CD4-positive, alpha-beta T cell treated with Interferon alpha-2 for 1 hour (primary cell): ENCODE measurements at regions not wholly inside any gene's neighbourhood (a gene's known extent, or its start where the extent isn't known, plus 50 kb on each side); places are given as distances from the start of the nearest gene placed in this dataset.
"Not testable (repeated sequence)": the region's sequence is repeated elsewhere in the genome, so short reads cannot be mapped to it uniquely, and the experiment has no call there.

Source experiments
- DNase-seq, 2 donors: peaks; one replicate each; pipeline ENCODE4 v3.0.0-alpha.2; 2020 to 2022

- no peak for DNase-seq
These were observed 357.1 kb downstream of the LMO7 start for GRCh38 chr13:75993241-75993640.

- no peak for DNase-seq
These were observed 350.7 kb downstream of the LMO7 start for GRCh38 chr13:75986818-75987217.

GRCh38 chr13:75985132-75985531 is 349.0 kb downstream of the LMO7 start:
- DNase-seq, result no peak

- no peak for DNase-seq
These were observed 342.7 kb downstream of the LMO7 start for GRCh38 chr13:75978818-75979217.

- DNase-seq, result no peak
These were observed 332.1 kb downstream of the LMO7 start for GRCh38 chr13:75968103-75968838.

GRCh38 chr13:75963302-75963701 is 327.2 kb downstream of the LMO7 start:
- DNase-seq, result no peak

GRCh38 chr13:75961911-75962310 is 325.8 kb downstream of the LMO7 start:
- no peak for DNase-seq

- no peak for DNase-seq
These were observed 324.4 kb downstream of the LMO7 start for GRCh38 chr13:75960538-75960994.

GRCh38 chr13:75959861-75960481 is 323.8 kb downstream of the LMO7 start:
- no peak for DNase-seq

GRCh38 chr13:75953589-75953988 is 317.5 kb downstream of the LMO7 start:
- not testable (repeated sequence) for DNase-seq

- no peak for DNase-seq
These were observed 311.3 kb downstream of the LMO7 start for GRCh38 chr13:75947448-75947847.

GRCh38 chr13:75946536-75947284 is 310.6 kb downstream of the LMO7 start:
- no peak for DNase-seq

- no peak for DNase-seq
These were observed 309.8 kb downstream of the LMO7 start for GRCh38 chr13:75945841-75946482.

GRCh38 chr13:75938811-75939560 is 302.9 kb downstream of the LMO7 start:
- DNase-seq, result no peak

- DNase-seq, result no peak
These were observed 300.7 kb downstream of the LMO7 start for GRCh38 chr13:75936791-75937190.

GRCh38 chr13:75935805-75936204 is 299.7 kb downstream of the LMO7 start:
- no peak for DNase-seq

GRCh38 chr13:75934889-75935288 is 298.8 kb downstream of the LMO7 start:
- DNase-seq, result no peak

- no peak for DNase-seq
These were observed 296.5 kb downstream of the LMO7 start for GRCh38 chr13:75932636-75933035.

GRCh38 chr13:75931116-75931515 is 295.0 kb downstream of the LMO7 start:
- no peak for DNase-seq

GRCh38 chr13:75929076-75929475 is 292.9 kb downstream of the LMO7 start:
- DNase-seq, result no peak

GRCh38 chr13:75927183-75927669 is 291.1 kb downstream of the LMO7 start:
- no peak for DNase-seq

GRCh38 chr13:75920536-75920935 is 284.4 kb downstream of the LMO7 start:
- DNase-seq, result no peak
